Germinal center (tissue), 1 donor: ENCODE measurements at regions not wholly inside any gene's neighbourhood (a gene's known extent, or its start where the extent isn't known, plus 50 kb on each side); places are given as distances from the start of the nearest gene placed in this dataset.

Source experiments
- DNase-seq: peaks from one replicate; pipeline ENCODE4 v3.0.0; 2012; ENCODE audit warnings: mixed read lengths, low spot score

GRCh38 chr10:90328459-90328858 is 529.4 kb downstream of the HTR7 start:
- no peak for DNase-seq

DNA sequence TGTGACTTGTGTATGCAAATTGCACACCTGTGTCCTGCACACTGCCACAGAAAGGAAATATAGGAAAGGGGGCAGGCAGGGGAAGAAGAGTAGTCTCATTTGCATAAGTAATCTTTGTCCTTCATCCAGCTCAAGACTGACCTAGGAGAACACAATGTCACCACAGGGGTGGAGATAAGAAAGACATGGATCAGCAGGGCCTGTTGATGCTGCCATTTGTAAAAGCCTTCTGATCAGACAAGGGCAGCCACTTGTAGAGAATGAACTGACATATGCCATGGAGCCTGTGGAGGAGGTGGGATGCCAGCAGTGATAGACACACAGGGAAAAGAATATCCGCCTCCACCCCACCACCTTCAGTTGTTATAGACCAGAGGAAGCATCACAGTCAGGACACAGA is 528.9 kb downstream of the HTR7 start:
- no peak for DNase-seq

GRCh38 chr10:90337316-90337715 is 520.5 kb downstream of the HTR7 start:
- DNase-seq: no peak

DNA sequence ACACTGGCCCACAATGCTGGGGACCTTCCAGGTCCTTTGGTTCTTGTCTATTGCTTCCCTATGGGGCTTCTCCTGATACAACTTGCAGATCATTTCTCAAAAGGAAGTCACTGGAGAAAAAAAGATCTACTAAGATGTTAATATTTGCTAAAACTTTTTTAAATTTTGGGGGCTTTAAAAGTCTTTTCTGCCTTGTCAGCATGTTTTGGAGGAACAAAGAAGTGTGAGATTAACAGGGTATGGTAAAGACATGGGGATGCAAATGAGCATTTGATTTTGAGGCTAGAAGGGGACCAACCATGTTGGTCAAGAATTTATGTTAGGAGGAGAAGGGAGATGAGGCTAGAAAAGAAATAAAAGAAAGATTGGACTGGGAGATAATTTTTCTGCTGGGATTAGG is 515.4 kb downstream of the HTR7 start:
- DNase-seq: no peak

DNA sequence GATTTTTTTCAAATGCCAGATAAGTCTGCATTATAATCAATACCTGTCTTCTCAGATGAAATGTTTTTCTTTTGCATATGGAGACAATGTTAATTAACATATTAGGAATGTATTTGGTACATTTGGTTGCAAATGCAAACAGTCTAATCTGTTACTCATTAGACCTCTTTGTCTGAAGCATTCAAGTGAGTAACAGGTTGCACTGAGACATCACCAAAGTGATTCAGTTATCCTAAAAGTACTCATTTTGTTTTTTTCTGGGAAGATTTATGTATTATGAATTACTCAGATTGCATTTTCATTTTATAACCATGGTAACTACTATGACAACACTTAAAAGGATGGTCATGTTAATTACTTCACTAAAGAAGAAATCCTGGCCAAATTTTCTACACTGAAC is 513.6 kb downstream of the HTR7 start:
- DNase-seq: no peak

GRCh38 chr10:90347239-90347638 is 510.6 kb downstream of the HTR7 start:
- no peak for DNase-seq

- no peak for DNase-seq
These were observed 507.7 kb downstream of the HTR7 start for GRCh38 chr10:90350122-90350521.

DNA sequence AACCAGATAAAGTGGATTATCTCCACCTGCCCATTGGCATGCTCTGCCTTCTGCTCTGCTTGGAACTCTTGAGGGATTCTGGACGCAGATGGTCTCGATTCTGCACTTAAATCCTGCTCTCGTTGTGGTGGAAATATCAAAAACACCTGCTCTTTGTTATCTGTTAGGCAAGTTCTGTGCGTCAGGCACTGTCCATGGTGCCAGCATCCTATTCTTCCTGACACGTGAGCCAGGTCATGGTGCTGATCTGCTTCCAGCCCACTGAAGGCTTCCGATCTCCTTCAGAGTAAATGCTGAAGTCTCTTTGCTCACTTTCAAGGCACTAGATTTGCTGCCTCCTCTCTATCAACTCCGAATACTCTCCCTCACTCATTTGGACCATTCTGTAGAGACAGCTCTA is 505.6 kb downstream of the HTR7 start:
- DNase-seq: no peak

GRCh38 chr10:90354914-90355313 is 502.9 kb downstream of the HTR7 start:
- DNase-seq: no peak

GRCh38 chr10:90363799-90364483 is 493.9 kb downstream of the HTR7 start:
- DNase-seq: no peak

DNA sequence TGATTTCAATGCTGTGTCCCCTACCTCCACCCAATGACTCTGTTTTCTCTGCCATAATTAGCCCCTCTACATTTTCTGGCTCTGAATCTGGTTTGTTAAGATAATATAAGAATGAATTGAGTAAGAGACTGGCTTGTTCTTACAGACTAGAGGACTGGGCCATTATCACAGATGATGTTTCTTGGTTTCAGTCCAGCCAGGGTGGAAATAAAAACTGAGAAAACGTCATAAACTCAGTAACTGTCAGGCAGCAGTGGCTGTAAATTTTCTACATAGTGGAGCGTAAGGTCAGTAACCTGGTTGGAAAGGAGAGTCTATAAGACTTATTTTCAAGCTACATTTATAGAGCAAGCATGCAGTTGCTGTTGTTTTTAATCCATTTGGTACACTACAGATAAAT is 485.4 kb downstream of the HTR7 start:
- DNase-seq: no peak

DNA sequence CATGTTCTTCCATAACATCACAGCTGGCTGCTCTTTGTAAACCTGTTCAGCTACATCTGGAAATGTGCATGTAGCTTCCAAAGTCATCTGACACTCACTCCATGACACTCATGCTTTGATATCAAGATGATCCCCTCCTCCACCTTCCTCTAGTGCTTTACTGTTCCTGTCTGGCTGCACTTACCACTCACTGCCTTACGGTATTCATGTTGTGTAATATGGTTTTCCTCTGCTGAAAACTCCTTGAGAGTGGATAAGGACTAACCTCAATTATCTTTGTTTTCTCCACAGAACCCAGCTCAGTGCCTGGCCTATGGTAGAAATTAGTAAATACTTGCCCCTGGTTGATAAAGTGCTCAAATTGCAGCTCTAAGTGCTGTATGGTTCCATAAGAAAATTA is 483.9 kb downstream of the HTR7 start:
- no peak for DNase-seq

- no peak for DNase-seq
These were observed 479.2 kb downstream of the HTR7 start for GRCh38 chr10:90378524-90379076.

- DNase-seq: no peak
These were observed 476.4 kb downstream of the HTR7 start for GRCh38 chr10:90381468-90381867.

- no peak for DNase-seq
These were observed 468.0 kb downstream of the HTR7 start for GRCh38 chr10:90389876-90390275.

DNA sequence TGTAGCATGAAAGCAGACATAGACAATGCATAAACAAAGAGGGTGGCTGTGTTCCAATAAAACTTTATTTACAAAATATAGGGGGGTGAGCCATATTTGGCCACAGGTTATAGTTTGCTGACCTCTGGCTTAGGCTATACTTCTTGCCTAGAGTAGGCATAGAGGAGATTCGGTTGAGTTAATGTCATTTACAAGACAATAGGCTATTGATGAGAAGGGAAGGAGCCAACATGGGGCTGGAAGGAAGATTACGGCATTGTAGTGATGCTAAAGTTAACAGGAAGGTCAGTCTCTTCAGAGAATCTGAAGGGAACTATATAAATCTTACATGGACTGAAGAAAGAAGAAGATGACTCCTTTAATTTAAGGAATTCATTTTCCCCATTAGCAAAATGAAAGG is 463.5 kb downstream of the HTR7 start:
- DNase-seq: no peak

GRCh38 chr10:90396721-90397120 is 461.1 kb downstream of the HTR7 start:
- no peak for DNase-seq

- no peak for DNase-seq
These were observed 459.3 kb downstream of the HTR7 start for GRCh38 chr10:90398566-90398965.

DNA sequence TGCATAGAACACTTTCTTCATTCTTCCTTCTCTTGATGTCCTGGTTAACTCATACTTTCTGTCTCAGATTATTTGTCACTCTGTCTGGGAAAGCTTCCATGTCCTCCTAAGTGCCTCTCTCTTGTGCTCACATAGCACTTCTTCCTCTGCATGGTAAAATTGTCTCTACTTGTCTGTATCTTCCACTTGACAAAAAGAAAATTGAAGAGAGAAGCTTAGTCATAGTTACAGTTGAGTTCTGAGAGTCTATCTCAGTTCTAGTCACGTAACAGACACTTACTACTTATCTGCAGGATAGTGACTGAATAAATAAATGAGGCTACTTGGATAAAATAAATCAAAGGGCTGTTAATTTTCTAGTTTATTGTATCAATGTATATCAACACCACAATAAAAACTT is 458.1 kb downstream of the HTR7 start:
- DNase-seq: no peak

DNA sequence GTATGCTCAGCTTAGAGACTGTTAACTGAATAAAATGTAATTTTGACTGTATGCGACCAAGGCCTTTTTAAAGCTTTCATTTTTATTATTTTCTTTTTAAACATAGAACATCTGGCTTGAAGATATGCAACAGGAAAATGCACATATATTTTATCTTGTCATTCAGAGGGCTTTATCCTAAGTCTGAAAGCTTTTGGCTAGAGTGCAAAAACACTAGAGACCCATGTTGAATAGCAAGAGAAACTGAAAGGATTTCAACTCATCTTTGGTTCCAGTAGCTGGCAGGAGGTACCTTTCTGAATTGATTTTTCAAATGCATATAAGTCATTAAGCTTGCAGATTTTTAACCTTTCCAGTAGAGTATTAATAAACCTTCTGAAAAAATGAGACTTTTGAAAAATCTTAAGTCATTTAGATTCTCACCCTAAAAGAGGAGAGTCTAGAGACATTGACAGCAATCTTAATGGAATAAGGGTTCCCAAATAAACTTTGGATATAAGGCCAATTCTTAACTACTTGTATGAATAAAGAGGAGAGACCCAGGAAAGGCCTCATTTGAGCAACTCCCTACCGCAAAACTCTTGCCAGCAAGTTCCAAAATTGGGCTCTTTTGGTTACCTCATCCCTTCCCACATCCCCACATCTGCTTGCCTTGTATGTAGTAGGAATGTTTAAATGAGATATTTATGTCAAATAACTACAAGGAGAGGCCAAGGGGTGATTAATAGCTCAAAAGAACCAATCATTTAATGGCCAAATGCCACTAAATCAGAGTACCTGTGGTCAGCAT is 454.4 kb downstream of the HTR7 start:
- DNase-seq: no peak

DNA sequence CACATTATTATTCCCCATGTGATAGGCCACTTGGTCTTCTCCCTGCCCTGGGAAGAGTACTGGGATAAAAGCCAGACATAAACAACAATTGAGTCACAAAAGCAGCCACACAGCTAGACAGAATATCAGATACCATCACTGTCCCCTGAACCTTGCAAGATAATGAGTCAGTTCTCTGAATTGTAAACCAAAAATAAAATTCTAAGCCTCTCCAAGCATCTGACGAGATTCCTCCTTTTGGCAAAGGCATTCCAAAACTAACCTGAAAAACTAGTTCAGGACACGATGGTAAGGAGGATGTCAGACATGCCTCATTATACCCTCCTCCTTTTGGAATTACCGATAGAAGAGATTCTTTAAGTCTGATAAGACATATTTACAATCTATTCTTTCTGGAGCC is 450.7 kb downstream of the HTR7 start:
- DNase-seq: no peak

GRCh38 chr10:90407851-90408250 is 450.0 kb downstream of the HTR7 start:
- no peak for DNase-seq

DNA sequence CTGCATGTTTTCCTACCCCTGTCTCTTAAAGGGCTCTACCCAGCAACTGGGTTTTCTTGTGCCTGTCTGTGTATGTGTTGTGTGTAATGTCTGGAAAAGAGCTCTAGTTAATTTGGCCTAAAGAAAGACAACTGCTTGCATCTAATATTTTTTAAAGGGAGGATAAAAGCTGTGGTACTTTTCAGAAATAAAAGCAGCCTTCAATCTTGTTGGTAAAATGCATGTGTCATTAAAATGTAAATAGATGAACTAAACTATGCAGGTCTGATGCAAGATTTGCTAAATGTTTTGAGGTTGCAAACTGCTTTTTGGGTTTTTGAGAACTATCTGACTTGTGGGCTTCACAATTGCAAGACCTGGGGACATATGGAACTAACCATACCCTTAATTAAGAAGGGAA is 445.3 kb downstream of the HTR7 start:
- DNase-seq: no peak

DNA sequence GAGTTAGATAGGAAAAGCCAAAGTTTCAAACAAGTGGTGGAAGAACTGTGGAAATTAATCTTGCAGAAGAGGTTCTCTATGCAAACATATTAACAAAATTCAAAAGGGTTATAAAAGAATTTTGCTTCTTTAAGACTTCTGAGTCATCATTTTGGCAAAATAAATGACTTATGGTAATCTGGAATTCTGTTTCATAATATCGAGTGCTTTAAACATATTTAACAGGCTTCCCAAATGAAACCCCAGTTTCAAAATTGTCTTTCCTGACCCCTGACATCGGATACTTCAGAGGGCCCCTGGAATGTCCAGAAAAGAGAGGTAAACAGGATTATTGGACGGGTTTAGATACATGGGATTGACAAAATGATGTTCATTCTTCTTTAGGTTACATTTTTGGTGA is 444.6 kb downstream of the HTR7 start:
- no peak for DNase-seq
